HepG2 (cell line): ENCODE measurements at regions not wholly inside any gene's neighbourhood (a gene's known extent, or its start where the extent isn't known, plus 50 kb on each side); places are given as distances from the start of the nearest gene placed in this dataset.

Experiments
- ATAC-seq: fragments of 200-7000 bp; cut with Tn5 transposase; 3 replicates; pipeline ENCODE4 v1.9.1; 2020; ENCODE audit warnings: mild to moderate bottlenecking, moderate library complexity
- BruUV-seq: library from RNA; stranded (reverse); fragments of 400-500 nt; replicated peaks from 2 replicates; lab custom pipeline; 2021; lab: Mats Ljungman, UMichigan
- CTCF ChIA-PET: fragments of 300-600 bp; formaldehyde crosslinking; extraction: SDS; loops from one replicate; lab custom pipeline; 2021; ENCODE audit warnings: low total read pairs, inconsistent platforms, low intra/inter-chr PET ratio; lab: Yijun Ruan, JAX
- POLR2A ChIA-PET: fragments of 350-600 bp; sonication (Branson Sonifier 250); formaldehyde crosslinking; loops from one replicate; lab custom pipeline; 2020; ENCODE audit warnings: antibody characterized with exemption, inconsistent platforms; lab: Yijun Ruan, JAX
- DNase-seq: peaks from one replicate; pipeline ENCODE4 v3.0.0-alpha.2; 2015; ENCODE audit warnings: low spot score
- FAIRE-seq: peaks from 3 replicates; lab custom pipeline; 2011; peaks lifted over from hg19 to GRCh38; lab: Jason Lieb, UNC
- H2AFZ ChIP-seq: one replicate; pipeline ENCODE4 v1.6.1; 2011; ENCODE audit warnings: low read length, inconsistent platforms
- H3K27ac ChIP-seq: fragments of 300-600 bp; 3 replicates; pipeline ENCODE4 v1.8.0; 2011; ENCODE audit warnings: mixed run types, mild to moderate bottlenecking, mixed read lengths, low read length, inconsistent platforms; ENCODE audit not compliant: insufficient read depth; ENCODE audit errors: extremely low read length
- H3K27me3 ChIP-seq, 2 experiments: fragments of 200-600 bp in 1 of 2; 2 replicates in 1 of 2; 3 replicates in 1 of 2; pipeline versions ENCODE4 v1.6.0 to v1.8.0; 2011; ENCODE audit warnings: low read length in 2 of 2, mild to moderate bottlenecking in 2 of 2, moderate library complexity in 2 of 2, inconsistent platforms in 1 of 2; ENCODE audit not compliant: insufficient read depth in 2 of 2, control insufficient read depth in 1 of 2
- H3K36me3 ChIP-seq, 2 experiments: fragments of 200-600 bp in 1 of 2; replicated peaks in 1 of 2; 2 replicates in 1 of 2; 3 replicates in 1 of 2; pipeline versions ENCODE4 v1.5.1 to v1.8.0; 2011; ENCODE audit warnings: low read length in 2 of 2, inconsistent platforms in 1 of 2; ENCODE audit not compliant: insufficient read depth in 2 of 2, control insufficient read depth in 1 of 2
- H3K4me1 ChIP-seq: 2 replicates; pipeline ENCODE4 v1.5.1; 2012; ENCODE audit warnings: low read length, inconsistent platforms; ENCODE audit not compliant: insufficient read depth
- H3K4me2 ChIP-seq: 2 replicates; pipeline ENCODE4 v1.6.0; 2011; ENCODE audit warnings: low read depth, low read length, inconsistent platforms
- H3K4me3 ChIP-seq, 3 experiments: fragments of 200-600 bp in 1 of 3; sonication (generic), shearing (Covaris generic) in 1 of 3; replicated peaks in 1 of 3; 2 replicates each; pipeline ENCODE4 v1.5.1; 2011 to 2016; ENCODE audit warnings: low read length in 3 of 3, inconsistent platforms in 2 of 3, low read depth in 2 of 3, mild to moderate bottlenecking in 2 of 3, control low read depth in 1 of 3, mixed read lengths in 1 of 3; ENCODE audit not compliant: insufficient read depth in 1 of 3
- H3K79me2 ChIP-seq: one replicate; pipeline ENCODE4 v1.6.1; 2011; ENCODE audit warnings: low read length, inconsistent platforms; ENCODE audit not compliant: insufficient read depth
- H3K9ac ChIP-seq: 2 replicates; pipeline ENCODE4 v1.6.0; 2011; ENCODE audit warnings: mild to moderate bottlenecking, low read depth, low read length, inconsistent platforms; ENCODE audit not compliant: insufficient read depth
- H3K9me3 ChIP-seq: 2 replicates; pipeline ENCODE4 v1.5.1; 2012; ENCODE audit warnings: mild to moderate bottlenecking, low read length
- H4K20me1 ChIP-seq: 2 replicates; pipeline ENCODE4 v1.6.0; 2011; ENCODE audit warnings: inconsistent platforms, mild to moderate bottlenecking, low read length, moderate library complexity; ENCODE audit not compliant: insufficient read depth
- FOXK2 ChIP-seq: fragments of 450-650 bp; IDR thresholded peaks from 2 replicates; pipeline ENCODE4 v1.6.1; 2016
- MEIS2 ChIP-seq: sonication (generic); formaldehyde crosslinking; IDR thresholded peaks from 2 replicates; pipeline ENCODE4 v1.9.0; 2021; ENCODE audit warnings: mild to moderate bottlenecking, missing genetic modification reagents
- RFXANK ChIP-seq: IDR thresholded peaks from 2 replicates; pipeline ENCODE4 v1.6.1; 2016
- SRSF1 ChIP-seq: fragments of 200-400 bp; formaldehyde crosslinking; optimal IDR thresholded peaks from 2 replicates; pipeline ENCODE3; 2017; ENCODE audit warnings: mild to moderate bottlenecking, low read depth, low read length, moderate library complexity
- WGBS: methylation state at CpG from one replicate; pipeline ENCODE4 v1.1.6; 2017; ENCODE audit warnings: low lambda C conversion rate; 5-methylcytosine and 5-hydroxymethylcytosine counted together
- in situ Hi-C: cut with HindIII; loops from 2 replicates; pipeline ENCODE4 v1.10.0; 2017; ENCODE audit warnings: low pct_unique_long_range_greater_than_20kb; ENCODE audit not compliant: extremely low pct_ligation_motif_present
- intact Hi-C: fragments of 100-400 bp; cut with micrococcal nuclease; formaldehyde crosslinking; loops from one replicate; pipeline ENCODE4 v1.10.0; 2022; ENCODE audit not compliant: unreplicated experiment
- TF ChIP-seq, protein P1 (sequence below): IDR thresholded peaks from 2 replicates; pipeline ENCODE4 v1.4.0; 2020; ENCODE audit warnings: mild to moderate bottlenecking, missing genetic modification reagents

DNA sequence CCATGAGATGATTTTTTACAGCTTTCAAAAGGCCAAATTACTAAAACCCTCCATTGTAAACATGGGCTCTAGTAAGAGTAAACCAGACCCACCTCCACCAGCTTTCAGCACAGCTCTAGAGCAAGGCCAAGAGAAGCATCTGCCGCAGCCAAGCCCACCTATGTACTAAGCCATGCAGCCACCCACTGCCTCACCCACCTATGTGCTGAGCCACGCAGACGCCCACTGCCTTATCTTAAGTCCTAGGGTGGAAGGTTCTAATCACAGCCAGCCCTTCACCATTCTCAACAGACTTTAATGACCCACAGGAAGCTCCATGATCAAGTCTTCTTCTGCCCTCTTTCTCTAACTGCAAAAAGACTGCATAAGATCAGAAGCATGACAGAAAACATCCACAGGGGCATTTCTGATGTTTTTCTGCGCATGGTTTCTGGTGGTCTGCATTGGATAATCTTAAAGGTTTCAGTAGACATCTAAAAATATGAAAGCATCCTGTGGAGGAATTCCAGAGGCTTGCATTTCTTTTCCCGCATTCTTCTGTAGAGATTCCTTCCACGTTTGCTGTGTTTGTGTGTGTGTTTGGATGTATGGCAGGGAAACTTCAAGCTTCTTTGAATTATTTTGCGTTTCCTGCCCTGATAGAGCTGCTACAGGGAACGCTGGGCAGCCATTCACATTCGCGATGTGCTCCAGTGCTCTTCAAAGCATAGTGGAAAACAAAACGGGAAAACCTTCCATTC is 286.1 kb upstream of the KLF6 start:
- 28% methylated on average over 11 of the region's 11 CpGs for whole genome bisulfite sequencing
- H3K27ac ChIP-seq, result no peak overlapping the region
- FAIRE-seq, result no peak
- in situ Hi-C loops (no loop called here), intact Hi-C loops (no loop called here)
- H3K4me1 ChIP-seq, result no peaks in the 10 kb centered on the region
- CTCF ChIA-PET, result no interaction called here
- no peak overlapping the region for H3K9ac ChIP-seq
- H3K27me3 ChIP-seq, result peaks cover 2 to 20% of the 10 kb centered on the region in 2 experiments; a peak in 1 of 5 replicates
- POLR2A ChIA-PET, result no interaction called here
- no peak for TF ChIP-seq RFXANK (CRISPR knock-in tag)
- TF ChIP-seq FOXK2, result no peak
- TF ChIP-seq, protein P1, sequence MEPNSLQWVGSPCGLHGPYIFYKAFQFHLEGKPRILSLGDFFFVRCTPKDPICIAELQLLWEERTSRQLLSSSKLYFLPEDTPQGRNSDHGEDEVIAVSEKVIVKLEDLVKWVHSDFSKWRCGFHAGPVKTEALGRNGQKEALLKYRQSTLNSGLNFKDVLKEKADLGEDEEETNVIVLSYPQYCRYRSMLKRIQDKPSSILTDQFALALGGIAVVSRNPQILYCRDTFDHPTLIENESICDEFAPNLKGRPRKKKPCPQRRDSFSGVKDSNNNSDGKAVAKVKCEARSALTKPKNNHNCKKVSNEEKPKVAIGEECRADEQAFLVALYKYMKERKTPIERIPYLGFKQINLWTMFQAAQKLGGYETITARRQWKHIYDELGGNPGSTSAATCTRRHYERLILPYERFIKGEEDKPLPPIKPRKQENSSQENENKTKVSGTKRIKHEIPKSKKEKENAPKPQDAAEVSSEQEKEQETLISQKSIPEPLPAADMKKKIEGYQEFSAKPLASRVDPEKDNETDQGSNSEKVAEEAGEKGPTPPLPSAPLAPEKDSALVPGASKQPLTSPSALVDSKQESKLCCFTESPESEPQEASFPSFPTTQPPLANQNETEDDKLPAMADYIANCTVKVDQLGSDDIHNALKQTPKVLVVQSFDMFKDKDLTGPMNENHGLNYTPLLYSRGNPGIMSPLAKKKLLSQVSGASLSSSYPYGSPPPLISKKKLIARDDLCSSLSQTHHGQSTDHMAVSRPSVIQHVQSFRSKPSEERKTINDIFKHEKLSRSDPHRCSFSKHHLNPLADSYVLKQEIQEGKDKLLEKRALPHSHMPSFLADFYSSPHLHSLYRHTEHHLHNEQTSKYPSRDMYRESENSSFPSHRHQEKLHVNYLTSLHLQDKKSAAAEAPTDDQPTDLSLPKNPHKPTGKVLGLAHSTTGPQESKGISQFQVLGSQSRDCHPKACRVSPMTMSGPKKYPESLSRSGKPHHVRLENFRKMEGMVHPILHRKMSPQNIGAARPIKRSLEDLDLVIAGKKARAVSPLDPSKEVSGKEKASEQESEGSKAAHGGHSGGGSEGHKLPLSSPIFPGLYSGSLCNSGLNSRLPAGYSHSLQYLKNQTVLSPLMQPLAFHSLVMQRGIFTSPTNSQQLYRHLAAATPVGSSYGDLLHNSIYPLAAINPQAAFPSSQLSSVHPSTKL (CRISPR knock-in tag), result no peak
- TF ChIP-seq MEIS2, result no peak
- TF ChIP-seq SRSF1, result no peak
- no peak overlapping the region for H3K4me2 ChIP-seq
- H3K79me2 ChIP-seq, result no peaks in the 10 kb centered on the region
- no peak for DNase-seq
- ATAC-seq, result no peak
- H3K36me3 ChIP-seq, result no peaks in the 10 kb centered on the region
- H2AFZ ChIP-seq, result no peak overlapping the region
- BruUV-seq, result no TSS peak
- H3K9me3 ChIP-seq, result no peaks in the 10 kb centered on the region
- no peak overlapping the region for H3K4me3 ChIP-seq
- no peaks in the 10 kb centered on the region for H4K20me1 ChIP-seq
